DND-41 (cell line): ENCODE measurements at regions not wholly inside any gene's neighbourhood (a gene's known extent, or its start where the extent isn't known, plus 50 kb on each side); places are given as distances from the start of the nearest gene placed in this dataset.

Source experiments
- EZH2 ChIP-seq: IDR thresholded peaks from 3 replicates; pipeline ENCODE4 v1.6.1; 2012; ENCODE audit warnings: borderline replicate concordance, low read depth, mild to moderate bottlenecking, moderate library complexity, low read length, inconsistent platforms; ENCODE audit not compliant: severe bottlenecking
- TF ChIP-seq, protein P1 (sequence below): IDR thresholded peaks from 2 replicates; pipeline ENCODE4 v1.5.1; 2012; ENCODE audit warnings: borderline replicate concordance, low read length, moderate library complexity, mild to moderate bottlenecking; ENCODE audit not compliant: poor library complexity, severe bottlenecking; ENCODE audit errors: extremely low read depth

GRCh38 chr2:236943068-236943467, 142.6 kb upstream of the COPS8 start:
- TF ChIP-seq, protein P1, sequence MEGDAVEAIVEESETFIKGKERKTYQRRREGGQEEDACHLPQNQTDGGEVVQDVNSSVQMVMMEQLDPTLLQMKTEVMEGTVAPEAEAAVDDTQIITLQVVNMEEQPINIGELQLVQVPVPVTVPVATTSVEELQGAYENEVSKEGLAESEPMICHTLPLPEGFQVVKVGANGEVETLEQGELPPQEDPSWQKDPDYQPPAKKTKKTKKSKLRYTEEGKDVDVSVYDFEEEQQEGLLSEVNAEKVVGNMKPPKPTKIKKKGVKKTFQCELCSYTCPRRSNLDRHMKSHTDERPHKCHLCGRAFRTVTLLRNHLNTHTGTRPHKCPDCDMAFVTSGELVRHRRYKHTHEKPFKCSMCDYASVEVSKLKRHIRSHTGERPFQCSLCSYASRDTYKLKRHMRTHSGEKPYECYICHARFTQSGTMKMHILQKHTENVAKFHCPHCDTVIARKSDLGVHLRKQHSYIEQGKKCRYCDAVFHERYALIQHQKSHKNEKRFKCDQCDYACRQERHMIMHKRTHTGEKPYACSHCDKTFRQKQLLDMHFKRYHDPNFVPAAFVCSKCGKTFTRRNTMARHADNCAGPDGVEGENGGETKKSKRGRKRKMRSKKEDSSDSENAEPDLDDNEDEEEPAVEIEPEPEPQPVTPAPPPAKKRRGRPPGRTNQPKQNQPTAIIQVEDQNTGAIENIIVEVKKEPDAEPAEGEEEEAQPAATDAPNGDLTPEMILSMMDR = no peak
- no peak for TF ChIP-seq EZH2
